ENCODE measurements at regions not wholly inside any gene's neighbourhood (a gene's known extent, or its start where the extent isn't known, plus 50 kb on each side); places are given as distances from the start of the nearest gene placed in this dataset.

DNA sequence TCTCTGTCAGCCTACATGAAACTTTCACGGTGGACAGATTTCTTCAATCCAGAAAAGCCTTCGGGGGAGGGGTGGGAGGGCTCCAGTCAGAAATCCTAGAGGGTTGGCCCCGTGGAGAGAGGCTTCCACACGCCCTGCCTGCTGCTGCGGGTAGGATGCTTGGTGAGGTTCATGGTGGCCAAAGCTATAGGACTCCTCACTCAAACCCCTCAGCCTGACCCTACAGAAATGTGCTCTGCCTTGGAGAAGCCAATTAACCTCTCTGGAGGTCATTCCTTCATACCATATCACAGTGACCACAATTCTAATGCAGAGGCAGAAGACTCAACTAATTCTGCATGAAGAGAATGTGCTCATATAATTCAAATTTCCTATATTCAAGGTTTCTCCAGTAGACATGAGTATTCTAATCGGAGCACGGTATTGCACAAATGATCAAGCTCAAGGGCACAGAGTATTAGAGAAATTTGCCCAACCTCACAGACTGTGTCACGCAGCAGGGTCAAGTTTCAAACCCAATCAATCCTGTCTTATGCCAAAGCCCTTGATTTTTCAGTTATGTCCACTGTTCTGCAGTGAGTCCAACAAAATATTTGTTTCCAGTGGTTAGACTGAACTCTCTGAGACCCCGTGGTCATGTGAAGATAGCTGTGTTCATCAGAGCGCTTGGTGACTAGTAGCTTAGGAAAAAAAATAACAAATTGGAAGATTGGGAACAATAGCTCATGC, 104.8 kb downstream of the TOMM20 start:
- DNase-seq, result no peak
- H3K9me3 Mint-ChIP-seq, result peaks cover 22% of the 10 kb centered on the region
- H3K4me1 Mint-ChIP-seq, result peaks cover 74% of the 10 kb centered on the region
- H3K36me3 Mint-ChIP-seq (ENCODE audit: low read depth), result peaks cover 11% of the 10 kb centered on the region
- TF ChIP-seq, protein P1, sequence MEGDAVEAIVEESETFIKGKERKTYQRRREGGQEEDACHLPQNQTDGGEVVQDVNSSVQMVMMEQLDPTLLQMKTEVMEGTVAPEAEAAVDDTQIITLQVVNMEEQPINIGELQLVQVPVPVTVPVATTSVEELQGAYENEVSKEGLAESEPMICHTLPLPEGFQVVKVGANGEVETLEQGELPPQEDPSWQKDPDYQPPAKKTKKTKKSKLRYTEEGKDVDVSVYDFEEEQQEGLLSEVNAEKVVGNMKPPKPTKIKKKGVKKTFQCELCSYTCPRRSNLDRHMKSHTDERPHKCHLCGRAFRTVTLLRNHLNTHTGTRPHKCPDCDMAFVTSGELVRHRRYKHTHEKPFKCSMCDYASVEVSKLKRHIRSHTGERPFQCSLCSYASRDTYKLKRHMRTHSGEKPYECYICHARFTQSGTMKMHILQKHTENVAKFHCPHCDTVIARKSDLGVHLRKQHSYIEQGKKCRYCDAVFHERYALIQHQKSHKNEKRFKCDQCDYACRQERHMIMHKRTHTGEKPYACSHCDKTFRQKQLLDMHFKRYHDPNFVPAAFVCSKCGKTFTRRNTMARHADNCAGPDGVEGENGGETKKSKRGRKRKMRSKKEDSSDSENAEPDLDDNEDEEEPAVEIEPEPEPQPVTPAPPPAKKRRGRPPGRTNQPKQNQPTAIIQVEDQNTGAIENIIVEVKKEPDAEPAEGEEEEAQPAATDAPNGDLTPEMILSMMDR (IDR thresholded peaks at IDR 0.05), result no peak
- peak overlapping the region; percentile 99 for H3K27ac Mint-ChIP-seq
- H3K4me3 Mint-ChIP-seq, result peak overlapping the region; percentile 35
- H3K27me3 Mint-ChIP-seq (ENCODE audit: low read depth, poor library complexity), result peaks cover 4% of the 10 kb centered on the region

DNA sequence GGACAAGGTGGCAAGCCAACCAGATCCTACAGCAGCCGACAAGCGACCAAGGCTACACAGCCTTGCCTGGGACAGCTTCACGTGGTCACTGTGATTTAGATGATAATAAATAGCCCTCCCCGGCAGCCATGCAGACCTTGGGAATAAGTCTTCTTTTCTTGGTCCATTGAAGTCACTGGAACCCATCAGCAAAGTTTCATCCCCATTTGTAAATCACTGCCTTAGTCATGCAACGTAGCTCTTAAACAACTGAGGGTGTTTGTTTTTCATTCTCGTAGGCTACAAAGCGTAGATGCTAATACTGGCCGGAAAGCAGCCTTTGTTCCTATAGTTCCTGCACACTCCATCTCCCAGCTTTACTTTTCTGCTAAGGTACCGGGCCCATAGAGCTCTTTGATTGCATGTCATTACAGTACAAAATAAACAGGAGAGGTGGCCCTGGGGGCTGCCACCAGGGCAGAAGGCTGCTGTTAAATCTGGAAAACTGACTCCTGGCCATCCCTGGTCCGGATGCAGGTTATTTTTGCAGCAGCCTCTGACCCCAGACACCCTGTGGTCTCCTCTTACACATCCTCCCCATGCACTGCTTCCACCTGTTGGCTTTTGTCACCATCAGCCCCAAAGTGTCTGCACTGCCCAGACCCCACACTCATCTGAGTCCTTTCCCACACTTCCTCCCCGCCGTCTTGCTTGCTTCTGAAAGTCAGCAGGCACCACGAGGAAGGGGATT, 105.5 kb downstream of the TOMM20 start:
- Mint-ChIP-seq H3K27ac (peak overlapping the region; percentile 99), H3K4me1 (peaks cover 81% of the 10 kb centered on the region), H3K9me3 (peaks cover 22% of the 10 kb centered on the region), H3K36me3 (ENCODE audit: low read depth) (peaks cover 11% of the 10 kb centered on the region), H3K4me3 (peak overlapping the region; percentile 35), H3K27me3 (ENCODE audit: low read depth, poor library complexity) (peaks cover 8% of the 10 kb centered on the region)
- TF ChIP-seq, protein P1 (IDR thresholded peaks at IDR 0.05), result no peak
- DNase-seq, result peak; percentile 41

DNA sequence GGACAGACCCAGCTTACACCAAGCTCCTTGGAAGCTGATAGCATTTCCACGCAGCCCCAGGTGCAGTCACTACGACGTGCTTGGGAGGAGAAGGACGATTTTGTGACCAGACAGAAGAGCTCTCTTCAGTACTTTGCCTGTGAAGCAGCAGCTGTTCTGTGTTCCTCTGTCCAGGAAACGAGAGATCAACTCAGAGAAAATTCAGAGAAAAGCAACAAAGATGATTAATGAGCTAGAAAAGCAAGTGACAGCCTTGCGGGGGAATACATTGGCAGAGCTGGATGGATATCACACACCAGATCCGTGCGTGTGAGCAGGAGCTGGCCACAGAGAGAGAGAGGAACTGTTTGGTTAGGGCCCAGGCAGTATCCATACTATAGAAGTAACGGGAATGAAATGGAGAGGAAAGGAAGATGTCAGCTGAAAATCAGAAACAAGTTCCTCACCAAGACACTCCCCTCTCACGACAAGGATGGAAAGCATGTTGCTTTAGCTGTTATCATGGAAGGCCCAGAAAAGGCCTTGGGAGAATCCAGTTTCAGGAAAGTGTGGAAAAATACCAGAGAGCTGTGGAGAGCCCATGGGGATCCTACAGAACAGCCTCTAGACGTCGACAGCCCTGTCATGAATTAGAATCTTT, 106.2 kb downstream of the TOMM20 start:
- peaks cover 14% of the 10 kb centered on the region for H3K36me3 Mint-ChIP-seq (ENCODE audit: low read depth)
- DNase-seq, result no peak
- H3K4me3 Mint-ChIP-seq, result peak overlapping the region; percentile 50
- peaks cover 22% of the 10 kb centered on the region for H3K9me3 Mint-ChIP-seq
- H3K4me1 Mint-ChIP-seq, result peaks cover 87% of the 10 kb centered on the region
- TF ChIP-seq, protein P1 (IDR thresholded peaks at IDR 0.05), result no peak
- peaks cover 12% of the 10 kb centered on the region for H3K27me3 Mint-ChIP-seq (ENCODE audit: low read depth, poor library complexity)
- H3K27ac Mint-ChIP-seq, result peak overlapping the region; percentile 99

DNA sequence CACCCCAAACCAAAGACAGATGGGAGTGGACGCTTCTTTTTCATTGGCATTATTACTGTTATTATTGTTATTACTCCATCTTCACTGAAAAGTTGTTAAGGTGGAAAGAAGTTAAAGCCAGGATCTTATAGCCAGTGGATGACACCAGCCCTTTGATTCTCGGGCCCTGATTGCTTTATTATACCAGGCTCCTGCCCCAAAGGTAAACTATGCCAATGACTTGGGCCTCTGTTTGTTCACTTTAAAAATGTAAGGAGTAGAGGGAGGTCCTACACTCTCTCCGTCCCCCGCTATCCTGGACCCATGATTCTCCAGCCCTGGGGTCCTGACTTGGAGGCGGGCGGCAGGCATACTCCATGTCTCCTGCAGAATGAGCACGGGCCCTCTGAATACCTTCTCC, 106.8 kb downstream of the TOMM20 start:
- TF ChIP-seq, protein P1 (IDR thresholded peaks at IDR 0.05), result no peak
- H3K27me3 Mint-ChIP-seq (ENCODE audit: low read depth, poor library complexity), result peaks cover 12% of the 10 kb centered on the region
- H3K36me3 Mint-ChIP-seq (ENCODE audit: low read depth), result peaks cover 10% of the 10 kb centered on the region
- no peak overlapping the region for H3K4me3 Mint-ChIP-seq
- DNase-seq, result no peak
- H3K9me3 Mint-ChIP-seq, result peaks cover 22% of the 10 kb centered on the region
- peak overlapping the region; percentile 99 for H3K27ac Mint-ChIP-seq
- peaks cover 87% of the 10 kb centered on the region for H3K4me1 Mint-ChIP-seq

DNA sequence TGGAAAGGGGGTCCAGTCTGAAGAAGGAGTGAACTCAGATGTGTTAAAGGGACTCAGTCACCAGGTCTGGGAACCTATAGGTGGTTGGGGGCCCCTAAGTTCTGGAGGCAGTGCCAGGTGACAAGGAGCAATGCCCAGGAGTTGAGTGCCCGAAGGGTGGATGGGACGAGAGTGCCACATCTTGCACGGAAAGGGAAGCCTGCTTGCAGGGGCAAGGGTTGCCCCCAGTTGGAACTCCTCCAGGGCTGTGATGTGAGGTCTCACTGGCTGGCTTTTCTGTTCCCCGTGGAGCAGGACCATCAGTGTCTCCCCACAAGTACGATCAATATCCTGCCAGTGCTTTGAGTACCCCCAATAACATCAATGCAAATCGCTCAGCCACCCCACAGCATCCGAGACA, 107.3 kb downstream of the TOMM20 start:
- no peak overlapping the region for H3K27ac Mint-ChIP-seq

More for the DNA sequence above, 107.3 kb downstream of the TOMM20 start:
- DNase-seq, result no peak
- TF ChIP-seq, protein P1 (IDR thresholded peaks at IDR 0.05), result no peak
- H3K4me3 Mint-ChIP-seq, result no peak overlapping the region
- H3K36me3 Mint-ChIP-seq (ENCODE audit: low read depth), result peaks cover 14% of the 10 kb centered on the region
- peaks cover 89% of the 10 kb centered on the region for H3K4me1 Mint-ChIP-seq
- H3K9me3 Mint-ChIP-seq, result peaks cover 24% of the 10 kb centered on the region
- H3K27me3 Mint-ChIP-seq (ENCODE audit: low read depth, poor library complexity), result peaks cover 12% of the 10 kb centered on the region

Measured in nephron progenitor cell (in vitro differentiated cells).